Smooth muscle cell (in vitro differentiated cells): ENCODE measurements at regions not wholly inside any gene's neighbourhood (a gene's known extent, or its start where the extent isn't known, plus 50 kb on each side); places are given as distances from the start of the nearest gene placed in this dataset.

Experiments
- DNase-seq: peaks from one replicate; lab custom pipeline; 2025; ENCODE audit not compliant: unreplicated experiment; lab: John Stamatoyannopoulos, UW
- H2AFZ ChIP-seq: fragments of 200-600 bp; sonication (generic); 2 replicates; pipeline ENCODE4 v1.6.0; 2016; ENCODE audit warnings: antibody characterized with exemption, low read depth, mild to moderate bottlenecking
- H3F3A ChIP-seq: fragments of 200-600 bp; sonication (generic); 2 replicates; pipeline ENCODE4 v1.6.0; 2017; ENCODE audit warnings: antibody characterized with exemption, low read depth
- H3K27ac ChIP-seq: fragments of 200-600 bp; sonication (generic); 2 replicates; pipeline ENCODE4 v1.5.1; 2016; ENCODE audit warnings: low read depth, mild to moderate bottlenecking
- H3K27me3 ChIP-seq: fragments of 200-600 bp; sonication (generic); 2 replicates; pipeline ENCODE4 v1.6.1; 2016; ENCODE audit warnings: low read depth, mild to moderate bottlenecking
- H3K36me3 ChIP-seq: fragments of 200-600 bp; sonication (generic); 2 replicates; pipeline ENCODE4 v1.5.1; 2016; ENCODE audit warnings: low read depth
- H3K4me1 ChIP-seq: fragments of 200-600 bp; sonication (generic); 2 replicates; pipeline ENCODE4 v1.5.1; 2016; ENCODE audit warnings: low read depth
- H3K4me2 ChIP-seq: fragments of 200-600 bp; sonication (generic); 2 replicates; pipeline ENCODE4 v1.6.0; 2016; ENCODE audit warnings: mild to moderate bottlenecking
- H3K4me3 ChIP-seq: fragments of 200-600 bp; sonication (generic); 2 replicates; pipeline ENCODE4 v1.5.1; 2016; ENCODE audit warnings: mild to moderate bottlenecking
- H3K79me2 ChIP-seq: fragments of 200-600 bp; sonication (generic); 2 replicates; pipeline ENCODE4 v1.6.0; 2016; ENCODE audit warnings: low read depth, mild to moderate bottlenecking
- H3K9ac ChIP-seq: fragments of 200-600 bp; sonication (generic); 2 replicates; pipeline ENCODE4 v1.6.0; 2016; ENCODE audit warnings: low read depth
- H3K9me3 ChIP-seq: fragments of 200-600 bp; sonication (generic); replicated peaks from 2 replicates; pipeline ENCODE4 v1.5.1; 2016; ENCODE audit warnings: low read depth
- H4K20me1 ChIP-seq: fragments of 200-600 bp; sonication (generic); 2 replicates; pipeline ENCODE4 v1.6.0; 2016; ENCODE audit warnings: low read depth
- CTCF ChIP-seq: fragments of 200-600 bp; sonication (generic); IDR thresholded peaks from 2 replicates; pipeline ENCODE4 v1.5.1; 2017; ENCODE audit warnings: borderline replicate concordance, mild to moderate bottlenecking, antibody characterized with exemption; ENCODE audit not compliant: insufficient read depth, poor library complexity, severe bottlenecking
- WGBS: methylation state at CpG from one replicate; pipeline ENCODE4 v1.1.7; 2016; ENCODE audit warnings: low lambda C conversion rate; 5-methylcytosine and 5-hydroxymethylcytosine counted together

DNA sequence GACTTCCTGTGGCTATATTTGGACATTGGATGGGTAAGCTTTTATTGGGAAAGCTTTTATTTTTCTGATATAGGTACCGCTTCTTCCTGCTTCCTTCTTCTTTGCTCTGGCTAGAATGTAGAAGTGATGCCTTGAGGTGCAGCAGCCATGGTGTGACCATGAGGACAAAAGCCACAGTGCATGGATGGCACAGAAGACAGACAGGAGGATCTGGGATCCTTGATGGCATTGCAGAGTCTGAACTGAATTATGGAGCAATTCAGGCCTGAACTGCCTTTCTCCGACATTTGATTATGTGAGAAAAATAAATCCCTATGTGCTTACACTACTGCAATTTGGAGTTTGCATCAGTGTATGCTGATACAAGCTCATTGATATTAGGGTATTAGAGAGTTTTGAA lies 191.3 kb upstream of the CRY1 start:
- WGBS, result 97% methylated on average over 2 of the region's 2 CpGs
- no peak for TF ChIP-seq CTCF
- no peak overlapping the region for H2AFZ ChIP-seq
- no peak overlapping the region for H3K9ac ChIP-seq
- H3F3A ChIP-seq, result no peaks in the 10 kb centered on the region
- H3K4me2 ChIP-seq, result no peak overlapping the region
- no peak overlapping the region for H3K27ac ChIP-seq
- no peaks in the 10 kb centered on the region for H3K4me1 ChIP-seq
- peaks cover 3% of the 10 kb centered on the region for H3K27me3 ChIP-seq
- no peak for DNase-seq
- H3K79me2 ChIP-seq, result no peaks in the 10 kb centered on the region
- H3K4me3 ChIP-seq, result no peak overlapping the region
- no peaks in the 10 kb centered on the region for H3K9me3 ChIP-seq
- H4K20me1 ChIP-seq, result no peaks in the 10 kb centered on the region
- no peaks in the 10 kb centered on the region for H3K36me3 ChIP-seq

DNA sequence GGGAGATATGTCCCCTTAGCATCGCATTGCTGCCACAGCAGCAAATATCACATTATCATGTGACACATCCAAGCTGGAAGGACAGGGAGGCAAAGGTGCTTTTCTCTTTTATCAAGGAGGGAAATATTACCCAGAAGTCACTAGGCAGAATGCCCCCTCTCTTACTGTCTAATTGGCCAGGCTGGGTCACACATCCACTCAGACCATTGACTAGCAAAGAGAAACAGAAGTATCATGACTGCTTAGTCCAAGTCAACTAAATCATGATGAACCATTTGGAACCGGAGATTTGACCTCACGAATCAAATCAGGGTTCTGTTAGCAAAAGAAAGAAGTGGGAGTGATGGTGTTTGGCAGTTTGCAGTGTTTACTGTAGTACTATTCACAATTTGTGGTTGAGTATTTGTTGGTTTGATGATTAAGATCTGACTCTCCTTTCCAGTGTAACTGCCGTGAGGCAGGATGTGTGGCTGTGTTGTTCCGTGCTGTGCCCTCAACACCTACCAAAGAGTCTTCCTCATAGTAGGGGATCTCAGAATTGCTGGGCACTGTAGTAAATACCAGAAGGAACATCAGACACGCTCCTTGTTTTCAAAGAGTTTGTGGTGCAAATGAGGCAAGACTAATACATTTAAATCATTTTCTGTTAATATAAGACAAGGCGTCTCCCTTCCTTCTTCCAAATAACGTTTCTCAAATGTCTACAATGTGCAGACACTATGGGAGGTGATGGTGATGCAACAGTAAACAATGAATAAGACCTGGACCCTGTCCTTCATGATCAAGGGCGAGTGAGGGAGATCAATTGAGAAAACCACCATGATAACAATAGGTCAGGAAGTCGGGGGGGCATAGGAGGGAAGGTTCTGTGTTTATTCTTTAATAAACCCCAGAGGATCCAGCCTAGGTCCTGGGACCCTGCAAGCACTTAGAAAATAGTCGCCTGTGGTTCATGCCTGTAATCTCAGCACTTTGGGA lies 194.4 kb upstream of the CRY1 start:
- Histone ChIP-seq H3F3A (no peaks in the 10 kb centered on the region), H3K27me3 (peaks cover 8% of the 10 kb centered on the region), H3K4me3 (no peak overlapping the region), H2AFZ (no peak overlapping the region), H3K27ac (no peak overlapping the region), H3K36me3 (no peaks in the 10 kb centered on the region), H3K79me2 (no peaks in the 10 kb centered on the region), H3K9me3 (no peaks in the 10 kb centered on the region), H4K20me1 (no peaks in the 10 kb centered on the region), H3K4me2 (no peak overlapping the region), H3K4me1 (no peaks in the 10 kb centered on the region), H3K9ac (no peak overlapping the region)
- TF ChIP-seq CTCF, result no peak
- 90% methylated on average over 11 of the region's 11 CpGs for WGBS
- DNase-seq, result no peak

DNA sequence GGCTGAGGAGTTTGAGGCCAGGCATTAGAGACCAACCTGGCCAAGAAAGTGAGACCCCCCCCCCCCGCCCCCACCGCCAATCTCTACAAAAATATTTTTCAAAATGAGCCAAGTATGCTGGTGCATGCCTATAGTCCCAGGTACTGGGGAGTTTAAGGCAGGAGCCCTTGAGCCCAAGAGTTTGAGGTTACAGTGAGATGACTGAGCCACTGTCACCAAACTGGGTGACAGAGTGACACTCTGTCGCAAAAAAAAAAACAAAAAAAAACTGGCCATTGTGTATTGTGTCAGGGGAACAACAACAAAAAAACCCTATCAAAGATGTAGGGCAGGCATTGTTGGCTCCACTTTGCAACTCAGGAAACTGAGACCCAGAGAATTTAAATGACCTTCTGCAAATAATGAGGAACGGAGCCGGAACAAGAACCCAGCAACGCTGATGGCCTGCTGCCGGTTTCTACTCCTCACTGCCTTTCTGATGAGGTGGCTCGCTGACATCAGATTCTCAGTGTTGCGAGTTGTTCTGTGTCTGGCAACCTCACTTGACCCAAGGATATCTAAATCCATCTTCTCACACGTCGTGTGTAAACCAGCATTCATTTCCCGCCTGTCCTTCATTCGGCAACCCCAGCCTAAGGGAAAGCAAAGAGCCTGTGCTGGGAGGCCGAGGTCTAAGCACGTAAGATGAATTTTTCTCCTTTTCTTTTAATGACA lies 195.2 kb upstream of the CRY1 start:
- Histone ChIP-seq H3K27me3 (peaks cover 14% of the 10 kb centered on the region), H2AFZ (no peak overlapping the region), H3K27ac (no peak overlapping the region), H3K36me3 (no peaks in the 10 kb centered on the region), H4K20me1 (no peaks in the 10 kb centered on the region), H3K9ac (no peak overlapping the region), H3K9me3 (no peaks in the 10 kb centered on the region), H3K4me3 (no peak overlapping the region), H3F3A (no peaks in the 10 kb centered on the region), H3K4me1 (no peaks in the 10 kb centered on the region), H3K4me2 (no peak overlapping the region), H3K79me2 (no peaks in the 10 kb centered on the region)
- no peak for TF ChIP-seq CTCF
- no peak for DNase-seq
- 75% methylated on average over 15 of the region's 15 CpGs for WGBS
